Right ventricle myocardium superior (tissue), 1 donor: ENCODE measurements at regions not wholly inside any gene's neighbourhood (a gene's known extent, or its start where the extent isn't known, plus 50 kb on each side); places are given as distances from the start of the nearest gene placed in this dataset.

ENCODE experiments used
- ATAC-seq: fragments of 200-7000 bp; cut with Tn5 transposase; one replicate; pipeline ENCODE4 v1.9.1; 2020; ENCODE audit warnings: mild to moderate bottlenecking; ENCODE audit not compliant: poor library complexity
- DNase-seq: peaks from one replicate; pipeline ENCODE4 v3.0.0-alpha.2; 2020
- intact Hi-C: fragments of 100-400 bp; cut with DNase I; formaldehyde crosslinking; loops from one replicate; pipeline ENCODE4 v1.11.2; 2022
- donor health status: DM: no; HTN: yes; CAD: no; lungs with severe emphysema.

DNA sequence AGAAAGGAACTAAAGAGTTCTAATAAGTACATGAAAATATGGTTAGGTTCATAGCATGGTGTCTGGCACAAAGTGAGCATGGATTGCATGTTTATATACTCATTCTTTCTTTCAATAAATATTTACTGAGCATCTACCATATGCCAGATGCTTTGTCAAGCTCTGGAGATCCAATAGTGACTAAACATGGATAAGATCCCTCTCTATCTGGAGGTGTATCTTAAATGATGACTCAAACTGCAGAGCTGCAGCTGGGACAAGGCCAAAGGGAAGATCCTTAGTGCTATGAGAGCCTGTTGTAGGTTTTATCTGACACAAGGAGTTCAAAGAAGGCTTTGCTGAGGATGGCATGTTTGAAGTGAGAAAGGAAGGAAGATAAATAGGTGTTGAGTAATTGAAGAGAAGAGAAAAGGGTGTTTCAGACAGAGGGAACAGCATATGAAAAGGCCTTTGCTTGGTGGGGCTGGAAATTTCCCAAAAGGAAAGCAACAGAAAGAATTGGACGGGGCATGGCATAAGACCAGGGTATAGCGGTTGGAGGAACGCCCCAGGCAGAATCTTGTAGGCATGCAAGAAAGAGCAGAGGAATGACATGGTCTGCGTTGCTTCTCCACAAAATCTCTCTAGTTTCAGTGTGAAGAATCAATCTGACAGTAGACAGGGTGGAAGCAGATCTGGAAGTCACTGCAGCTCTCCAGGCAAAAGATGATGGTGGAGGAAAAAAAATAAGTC is 239.9 kb upstream of the LRTM1 start:
- DNase-seq (no peak), ATAC-seq (no peak)
- intact Hi-C loops = no loop called here

DNA sequence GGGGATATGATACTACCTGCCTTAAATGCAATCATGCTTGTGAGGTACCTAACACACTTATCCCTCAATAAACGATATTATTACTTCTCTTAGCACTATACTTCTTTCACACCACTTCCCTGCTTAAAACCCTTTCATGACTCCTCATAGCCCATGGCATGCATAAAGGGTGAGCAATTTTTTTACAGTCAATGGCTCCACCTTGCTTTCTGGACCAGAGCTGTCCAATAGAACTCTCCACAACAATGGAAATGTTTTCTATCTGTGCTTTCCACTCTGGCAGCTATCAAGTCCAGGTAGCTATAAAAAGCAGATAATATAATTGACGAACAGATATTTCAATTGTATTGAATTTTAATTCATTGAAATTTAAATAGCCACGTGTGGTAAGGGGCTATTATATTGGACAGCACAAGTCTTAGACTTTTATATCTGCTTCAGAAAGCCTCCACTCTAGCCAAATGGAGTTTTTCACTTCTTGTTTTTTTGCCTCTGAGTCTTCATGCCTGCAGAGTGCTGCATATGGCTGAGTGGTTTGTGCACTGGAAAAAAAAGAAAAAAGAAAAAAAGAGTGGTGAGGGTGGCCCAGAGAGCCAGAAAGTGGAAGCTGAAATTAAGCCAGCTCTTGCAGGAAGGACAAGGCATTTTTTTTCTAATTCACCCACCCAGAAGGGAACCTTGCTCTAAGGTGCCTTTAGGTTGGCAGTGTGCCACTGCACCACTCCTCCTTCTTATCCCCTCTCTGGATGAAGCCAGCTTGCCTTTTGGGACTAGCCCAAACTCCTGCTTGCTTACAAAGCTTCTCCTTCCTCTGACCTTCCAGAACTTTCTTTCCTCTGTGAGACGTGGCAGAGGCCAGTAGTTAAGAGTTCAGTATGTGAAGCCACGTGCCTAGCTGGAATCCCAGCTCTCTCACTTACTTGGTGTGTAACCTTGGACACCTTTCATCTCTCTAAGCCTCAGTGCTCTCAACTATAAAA is 239.0 kb upstream of the LRTM1 start:
- ATAC-seq = no peak
- no peak for DNase-seq
- intact Hi-C loops = no loop called here

- ATAC-seq (no peak), DNase-seq (no peak)
- intact Hi-C loops = no loop called here
These were observed 238.0 kb upstream of the LRTM1 start for GRCh38 chr3:55165704-55166405.

- intact Hi-C loops = no loop called here
- ATAC-seq (no peak), DNase-seq (no peak)
These were observed 237.4 kb upstream of the LRTM1 start for GRCh38 chr3:55165278-55165677.

GRCh38 chr3:55164876-55165275 is 237.0 kb upstream of the LRTM1 start:
- ATAC-seq = no peak
- no peak for DNase-seq
- intact Hi-C loops = no loop called here

DNA sequence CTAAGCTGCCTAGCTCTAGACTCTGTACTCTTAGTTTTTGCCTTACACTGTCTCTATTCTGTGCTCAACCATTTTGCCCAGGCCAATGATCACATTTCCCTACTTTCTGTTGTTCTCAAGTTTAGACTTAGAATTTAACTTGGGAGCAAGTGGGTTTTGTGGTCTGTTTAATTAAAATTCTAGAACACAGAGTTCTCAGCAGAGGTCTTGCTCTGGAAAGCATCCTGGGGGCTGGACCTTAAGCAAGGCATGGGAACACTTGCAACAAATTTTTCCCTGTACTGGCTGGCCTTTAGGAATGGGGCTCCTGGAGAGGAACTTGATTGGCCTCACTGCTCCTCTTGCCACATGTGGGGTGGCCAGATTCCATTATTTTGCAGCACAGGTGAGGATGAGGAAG is 236.3 kb upstream of the LRTM1 start:
- DNase-seq (no peak), ATAC-seq (no peak)
- intact Hi-C loops = no loop called here

GRCh38 chr3:55163421-55163820 is 235.6 kb upstream of the LRTM1 start:
- intact Hi-C loops = no loop called here
- DNase-seq (no peak), ATAC-seq (no peak)

DNA sequence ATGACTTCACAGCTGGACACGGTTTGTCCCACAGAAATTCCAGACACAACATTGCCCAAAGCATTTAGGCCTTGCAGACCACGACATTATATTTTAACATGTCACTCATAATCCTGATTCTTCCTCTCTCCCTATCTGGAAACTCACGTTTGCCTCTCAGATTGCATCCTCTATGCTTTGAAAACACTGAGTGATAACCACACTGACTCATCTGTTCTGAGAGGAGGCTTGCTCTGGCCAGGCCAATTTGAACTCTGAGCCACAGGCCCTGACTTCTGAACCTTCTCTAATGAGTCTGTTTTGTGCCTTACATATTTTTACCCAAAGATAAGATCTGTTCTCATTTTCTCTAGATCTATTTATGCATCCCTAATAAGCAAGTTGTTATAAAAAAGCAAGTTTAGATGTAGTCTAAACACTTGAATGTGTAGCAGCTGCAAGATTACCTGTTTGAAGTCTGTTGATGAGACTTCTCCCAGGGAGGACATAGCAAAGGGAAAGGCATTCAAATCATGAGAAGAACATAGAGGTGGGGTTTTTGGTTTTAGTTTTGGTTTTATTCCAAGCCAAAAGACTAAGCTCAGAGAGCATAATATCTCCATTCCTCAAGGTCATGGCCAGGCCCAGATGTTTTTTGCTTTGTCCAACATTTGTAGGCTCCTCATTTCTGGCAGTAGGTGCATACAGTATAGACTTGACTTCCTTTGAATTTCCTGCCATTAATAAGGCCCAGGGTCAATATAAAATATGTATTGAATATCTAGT is 234.4 kb upstream of the LRTM1 start:
- DNase-seq = no peak
- no peak for ATAC-seq
- intact Hi-C loops = no loop called here

DNA sequence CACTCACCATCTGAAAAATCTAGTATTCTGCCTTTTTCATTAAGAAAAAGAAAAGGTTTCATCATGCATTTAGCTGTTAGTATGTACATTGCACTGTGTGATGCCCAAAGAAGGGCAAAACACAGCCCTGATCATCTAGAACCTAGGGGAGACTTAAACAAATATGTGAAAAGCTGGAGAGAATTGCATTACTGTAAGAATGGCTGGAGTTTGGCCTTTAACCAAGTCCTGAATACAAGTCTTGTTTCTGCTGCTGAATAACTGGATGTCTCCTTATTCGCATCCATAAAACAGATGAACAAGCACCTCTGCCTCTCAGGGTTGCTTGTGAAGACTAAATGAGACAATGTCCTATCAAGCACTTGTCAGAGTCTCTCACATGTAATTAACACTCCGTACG is 233.4 kb upstream of the LRTM1 start:
- no peak for DNase-seq
- ATAC-seq = no peak
- intact Hi-C loops = no loop called here

DNA sequence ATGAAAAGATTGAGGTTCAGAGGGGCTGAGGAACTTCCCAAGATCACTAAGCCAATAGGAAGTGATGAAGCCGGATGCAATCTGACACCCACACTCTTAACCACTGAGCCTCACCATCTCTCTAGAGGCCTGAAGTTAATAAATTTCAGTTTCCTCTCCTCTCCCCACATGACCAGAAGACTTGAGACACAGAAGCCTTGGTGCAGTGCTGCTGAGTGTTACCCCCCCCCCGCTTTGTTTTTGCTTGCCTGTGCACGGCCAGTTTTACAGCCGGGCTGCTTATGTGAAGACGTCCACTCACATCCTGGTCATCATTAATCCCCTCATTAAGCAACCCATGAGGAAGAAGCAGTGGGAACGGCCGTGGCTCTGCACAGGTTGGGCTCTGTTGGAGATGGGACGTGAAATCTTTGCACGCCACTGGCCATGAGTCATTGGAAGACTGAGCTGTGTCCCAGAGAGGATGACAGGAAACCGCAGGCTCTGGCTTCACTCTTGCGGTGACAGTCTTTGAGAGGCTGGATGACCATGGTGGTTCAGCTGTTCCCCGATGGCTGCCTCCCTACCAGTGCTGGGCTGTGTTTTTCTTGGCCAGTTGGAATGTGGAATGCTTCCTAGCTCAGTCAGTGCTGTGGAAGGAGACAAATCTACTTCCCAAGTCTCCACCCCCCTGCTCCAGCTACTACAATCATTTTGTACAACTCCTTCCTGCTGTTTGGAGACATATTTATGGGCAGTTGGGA is 232.6 kb upstream of the LRTM1 start:
- peak; percentile 43 for DNase-seq
- ATAC-seq = peak; percentile 34
- intact Hi-C loops = no loop called here

GRCh38 chr3:55159711-55160110 is 231.9 kb upstream of the LRTM1 start:
- intact Hi-C loops = no loop called here
- ATAC-seq (no peak), DNase-seq (no peak)

- DNase-seq (no peak), ATAC-seq (no peak)
- intact Hi-C loops = no loop called here
These were observed 231.2 kb upstream of the LRTM1 start for GRCh38 chr3:55159016-55159415.

DNA sequence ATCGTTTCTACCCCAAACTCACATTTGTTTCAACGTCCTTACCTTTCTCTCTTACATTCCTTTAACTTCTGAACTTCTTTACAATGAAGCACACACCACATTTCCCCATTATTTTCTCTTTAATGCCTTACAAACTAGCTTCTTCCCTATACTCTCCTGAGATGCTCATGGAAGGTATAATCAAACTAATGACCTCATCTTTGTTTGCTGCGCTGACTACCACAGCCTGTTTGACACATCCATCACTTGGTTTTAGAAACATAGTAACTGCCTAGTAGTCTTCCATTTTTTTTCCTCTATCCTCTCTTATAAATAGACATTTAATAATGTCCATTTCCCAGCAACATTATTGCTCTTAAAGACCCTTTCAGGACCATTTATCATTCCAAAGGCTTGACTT is 230.5 kb upstream of the LRTM1 start:
- intact Hi-C loops = no loop called here

DNA sequence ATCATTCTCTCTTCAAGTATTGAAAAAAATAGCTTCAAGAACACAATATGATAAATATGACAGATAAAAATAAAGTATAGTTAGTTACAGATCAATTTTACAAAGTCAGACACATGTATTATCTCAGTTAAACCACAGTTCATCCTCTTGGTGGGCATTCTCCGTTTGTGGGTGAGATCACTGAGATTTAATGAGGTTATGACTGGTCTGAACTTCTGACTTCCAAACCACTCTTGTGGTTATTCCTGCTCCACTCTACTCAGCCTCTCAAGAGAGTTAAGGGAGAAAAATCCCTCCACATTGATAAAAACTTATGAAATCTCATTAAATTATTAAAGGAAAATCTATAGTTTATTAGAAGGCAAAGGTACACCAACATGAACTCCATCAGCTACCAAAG is 229.9 kb upstream of the LRTM1 start:
- ATAC-seq = no peak
- DNase-seq = no peak
- intact Hi-C loops = no loop called here

More for the DNA sequence above, 230.5 kb upstream of the LRTM1 start:
- DNase-seq (no peak), ATAC-seq (no peak)

DNA sequence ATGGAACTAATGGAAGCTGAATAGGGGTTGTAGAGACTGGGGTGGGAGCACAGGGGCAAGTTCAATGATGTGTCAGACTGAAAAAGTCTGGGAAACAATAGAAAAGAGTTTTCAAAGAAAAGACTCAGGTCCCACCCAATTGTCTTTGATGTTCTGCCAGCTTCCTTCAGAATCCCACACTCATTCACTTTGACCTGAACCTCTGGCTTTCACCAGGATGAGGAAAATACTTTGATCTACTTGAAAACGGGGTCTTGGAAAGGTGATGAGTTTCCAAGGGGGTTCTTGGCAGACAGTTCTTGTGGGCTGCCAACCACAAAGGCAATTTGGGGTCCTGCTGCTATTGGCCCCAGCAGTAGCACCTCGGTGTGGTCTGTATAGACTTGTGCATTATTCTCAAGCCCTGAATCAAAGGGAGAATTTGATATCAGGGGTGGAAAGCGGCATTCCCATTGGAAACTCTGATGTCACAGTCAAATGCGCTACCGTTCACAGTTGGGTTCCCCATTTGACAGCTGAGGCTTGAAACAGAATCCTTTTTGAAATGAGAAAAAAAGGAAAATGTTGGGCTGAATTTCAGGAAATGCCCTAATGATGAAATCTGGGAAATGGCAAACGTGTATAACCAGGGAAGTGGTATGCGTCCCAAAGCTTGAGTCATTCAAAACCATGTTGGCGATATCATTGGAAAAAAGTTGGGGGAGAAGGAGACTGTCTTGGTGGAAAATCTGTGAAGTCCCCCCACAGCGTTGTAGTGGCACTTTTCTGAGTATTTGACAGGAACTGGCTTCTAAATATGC is 229.2 kb upstream of the LRTM1 start:
- ATAC-seq (no peak), DNase-seq (no peak)
- intact Hi-C loops = no loop called here

DNA sequence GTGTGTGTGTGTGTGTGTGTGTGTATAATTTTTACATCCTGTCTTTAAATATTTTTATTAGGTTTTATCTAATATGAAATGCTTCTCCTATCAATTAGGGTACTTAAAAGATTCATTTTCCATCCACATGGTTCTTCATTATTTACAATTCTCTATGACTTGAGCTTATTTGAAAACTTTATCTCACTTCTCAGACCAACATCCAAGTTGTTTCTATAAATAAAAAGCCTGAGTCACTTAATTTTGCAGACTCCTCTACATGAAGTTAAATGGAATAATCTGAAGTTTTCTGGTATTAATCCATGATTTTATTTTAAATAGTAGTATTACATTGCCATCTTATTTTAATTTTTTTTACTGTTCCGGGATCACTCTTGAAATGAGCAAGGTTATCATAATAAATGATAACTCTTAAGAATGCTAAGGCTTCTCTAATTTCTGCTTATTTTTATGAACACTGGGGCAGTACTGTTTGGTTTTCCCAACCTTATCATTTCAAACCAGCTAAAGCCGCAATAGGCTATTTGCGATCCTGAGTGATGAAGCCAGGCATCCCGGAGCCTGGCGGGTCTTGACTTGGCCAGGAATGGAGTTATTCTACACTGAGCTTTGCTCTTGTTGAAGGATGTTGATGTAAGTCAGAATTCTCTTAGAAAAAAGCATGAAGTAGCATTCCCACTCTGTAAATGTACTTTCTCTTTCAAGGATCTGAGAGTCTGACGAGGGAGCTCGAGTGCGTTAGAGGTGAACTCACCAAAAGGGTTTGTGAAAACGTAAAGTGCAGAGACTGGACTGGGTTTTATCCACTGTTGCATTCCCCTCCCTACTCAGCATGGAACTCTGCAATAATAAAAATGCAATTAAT is 220.2 kb upstream of the LRTM1 start:
- ATAC-seq (no peak), DNase-seq (no peak)
- intact Hi-C loops = no loop called here
